Uterus (tissue), 2 donors: ENCODE measurements at regions not wholly inside any gene's neighbourhood (a gene's known extent, or its start where the extent isn't known, plus 50 kb on each side); places are given as distances from the start of the nearest gene placed in this dataset.

Experiments
- POLR2A ChIP-seq, 2 donors: fragments of 450-650 bp; IDR thresholded peaks; one replicate each; pipeline ENCODE4 v1.6.1; 2016; ENCODE audit warnings: antibody characterized with exemption in 2 of 2, mild to moderate bottlenecking in 1 of 2, moderate library complexity in 1 of 2
- TF ChIP-seq, protein P1 (sequence below), 4 experiments: fragments of 200-600 bp in 2 of 4; fragments of 450-650 bp in 2 of 4; sonication (generic) in 2 of 4; IDR thresholded peaks; one replicate each; pipeline ENCODE4 v1.5.1; 2016 to 2019; ENCODE audit warnings: antibody characterized with exemption in 4 of 4, mild to moderate bottlenecking in 2 of 4, moderate library complexity in 1 of 4

DNA sequence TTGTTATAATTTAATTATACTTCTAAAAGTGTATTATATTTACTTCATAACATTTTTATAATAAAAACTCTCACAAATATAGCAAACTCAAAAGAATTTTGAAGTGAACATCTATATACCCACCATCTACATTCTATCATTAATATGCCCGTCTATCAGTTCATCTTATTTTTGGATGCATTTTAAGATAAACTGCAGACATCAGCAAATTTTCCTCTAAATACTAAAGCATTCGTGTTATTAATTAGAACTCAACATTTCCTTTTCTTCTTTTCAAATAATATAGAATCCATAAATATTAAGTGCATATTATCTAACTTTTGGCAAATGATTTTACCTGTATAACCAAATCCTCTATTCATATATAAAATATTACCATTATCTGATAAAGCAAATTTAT, 242.9 kb upstream of the BCHE start:
- TF ChIP-seq, protein P1, sequence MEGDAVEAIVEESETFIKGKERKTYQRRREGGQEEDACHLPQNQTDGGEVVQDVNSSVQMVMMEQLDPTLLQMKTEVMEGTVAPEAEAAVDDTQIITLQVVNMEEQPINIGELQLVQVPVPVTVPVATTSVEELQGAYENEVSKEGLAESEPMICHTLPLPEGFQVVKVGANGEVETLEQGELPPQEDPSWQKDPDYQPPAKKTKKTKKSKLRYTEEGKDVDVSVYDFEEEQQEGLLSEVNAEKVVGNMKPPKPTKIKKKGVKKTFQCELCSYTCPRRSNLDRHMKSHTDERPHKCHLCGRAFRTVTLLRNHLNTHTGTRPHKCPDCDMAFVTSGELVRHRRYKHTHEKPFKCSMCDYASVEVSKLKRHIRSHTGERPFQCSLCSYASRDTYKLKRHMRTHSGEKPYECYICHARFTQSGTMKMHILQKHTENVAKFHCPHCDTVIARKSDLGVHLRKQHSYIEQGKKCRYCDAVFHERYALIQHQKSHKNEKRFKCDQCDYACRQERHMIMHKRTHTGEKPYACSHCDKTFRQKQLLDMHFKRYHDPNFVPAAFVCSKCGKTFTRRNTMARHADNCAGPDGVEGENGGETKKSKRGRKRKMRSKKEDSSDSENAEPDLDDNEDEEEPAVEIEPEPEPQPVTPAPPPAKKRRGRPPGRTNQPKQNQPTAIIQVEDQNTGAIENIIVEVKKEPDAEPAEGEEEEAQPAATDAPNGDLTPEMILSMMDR (IDR thresholded peaks at IDR 0.05), result no peak
- TF ChIP-seq POLR2A (IDR thresholded peaks at IDR 0.05), result no peak
